Fibroblast of mammary gland (primary cell): ENCODE measurements at regions not wholly inside any gene's neighbourhood (a gene's known extent, or its start where the extent isn't known, plus 50 kb on each side); places are given as distances from the start of the nearest gene placed in this dataset.

ENCODE experiments used
- DNase-seq: peaks from one replicate; pipeline ENCODE4 v3.0.0-alpha.2; 2010; ENCODE audit warnings: low read depth
- H3K4me3 ChIP-seq: 2 replicates; pipeline ENCODE4 v1.5.1; 2011; ENCODE audit warnings: low read depth, mild to moderate bottlenecking, low read length, moderate library complexity; ENCODE audit not compliant: control insufficient read depth
- TF ChIP-seq, protein P1 (sequence below): conservative IDR thresholded peaks from 2 replicates; pipeline ENCODE4 v1.5.1; 2011; ENCODE audit warnings: low read depth, low read length, inconsistent platforms; ENCODE audit not compliant: control insufficient read depth, insufficient read depth

DNA sequence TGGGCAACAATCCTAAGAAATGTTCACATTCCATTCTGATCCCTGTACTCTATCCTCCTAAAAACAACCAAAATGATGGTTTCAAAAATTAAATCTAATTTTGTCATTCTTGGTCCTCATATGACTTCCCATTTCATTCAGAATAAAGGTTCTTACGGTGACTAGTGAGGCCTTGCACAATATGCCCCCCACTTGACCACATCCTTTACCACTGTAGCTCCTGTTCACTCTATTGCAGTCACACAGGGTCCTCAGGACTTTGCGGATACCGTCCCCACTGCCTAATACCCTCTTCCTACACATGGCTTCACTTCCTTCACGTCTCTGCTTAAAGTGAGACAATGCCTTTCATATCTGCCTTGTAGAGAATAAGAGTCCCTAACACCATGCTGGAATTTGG lies 1058.7 kb upstream of the KLHL29 start:
- TF ChIP-seq, protein P1, sequence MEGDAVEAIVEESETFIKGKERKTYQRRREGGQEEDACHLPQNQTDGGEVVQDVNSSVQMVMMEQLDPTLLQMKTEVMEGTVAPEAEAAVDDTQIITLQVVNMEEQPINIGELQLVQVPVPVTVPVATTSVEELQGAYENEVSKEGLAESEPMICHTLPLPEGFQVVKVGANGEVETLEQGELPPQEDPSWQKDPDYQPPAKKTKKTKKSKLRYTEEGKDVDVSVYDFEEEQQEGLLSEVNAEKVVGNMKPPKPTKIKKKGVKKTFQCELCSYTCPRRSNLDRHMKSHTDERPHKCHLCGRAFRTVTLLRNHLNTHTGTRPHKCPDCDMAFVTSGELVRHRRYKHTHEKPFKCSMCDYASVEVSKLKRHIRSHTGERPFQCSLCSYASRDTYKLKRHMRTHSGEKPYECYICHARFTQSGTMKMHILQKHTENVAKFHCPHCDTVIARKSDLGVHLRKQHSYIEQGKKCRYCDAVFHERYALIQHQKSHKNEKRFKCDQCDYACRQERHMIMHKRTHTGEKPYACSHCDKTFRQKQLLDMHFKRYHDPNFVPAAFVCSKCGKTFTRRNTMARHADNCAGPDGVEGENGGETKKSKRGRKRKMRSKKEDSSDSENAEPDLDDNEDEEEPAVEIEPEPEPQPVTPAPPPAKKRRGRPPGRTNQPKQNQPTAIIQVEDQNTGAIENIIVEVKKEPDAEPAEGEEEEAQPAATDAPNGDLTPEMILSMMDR, result no peak
- no peak for DNase-seq

DNA sequence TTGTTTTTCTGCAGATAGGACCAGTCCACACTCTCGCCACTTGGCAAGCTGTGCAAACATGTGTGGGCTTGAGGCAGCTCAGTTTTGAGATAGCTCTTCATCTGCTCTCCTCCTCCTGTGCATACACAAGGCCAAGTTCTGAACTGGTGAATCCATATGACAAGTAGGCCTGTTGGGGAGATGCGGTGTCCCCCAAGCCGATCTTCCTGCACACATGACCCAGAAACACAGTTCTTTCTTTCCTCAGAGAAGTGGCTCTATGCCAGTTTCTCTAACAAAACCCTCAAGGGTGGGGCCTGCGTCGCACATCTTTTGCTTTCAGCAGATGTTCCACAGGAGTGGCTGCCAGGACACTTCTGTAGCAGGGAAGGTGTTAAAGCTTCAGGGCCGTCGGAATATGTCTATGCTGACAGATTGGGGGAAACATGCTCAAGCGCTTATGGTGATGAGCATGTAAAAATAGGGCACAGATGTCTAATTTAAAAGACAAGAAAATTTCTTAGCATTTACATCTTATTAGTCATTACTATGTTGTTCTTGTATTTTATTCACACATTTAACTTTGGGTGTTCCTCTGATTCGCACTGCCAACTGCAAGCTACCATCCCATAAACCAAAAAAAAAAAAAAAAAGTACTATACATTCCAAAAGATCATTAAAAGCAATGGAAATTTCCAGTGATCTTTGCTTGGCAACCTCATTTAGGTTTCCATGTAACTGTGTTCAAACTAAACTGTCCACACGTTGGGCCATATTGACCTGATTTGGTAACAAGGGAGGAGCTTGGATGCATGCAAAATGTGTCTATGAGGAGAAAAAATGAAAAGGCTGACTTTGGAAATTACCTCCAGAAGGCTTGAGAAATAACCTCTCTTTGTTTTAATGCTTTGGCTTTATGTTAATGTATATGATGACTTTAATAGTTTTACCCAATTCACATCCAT lies 1055.5 kb upstream of the KLHL29 start:
- H3K4me3 ChIP-seq, result no peak overlapping the region
- TF ChIP-seq, protein P1, result no peak
- no peak for DNase-seq

More for the DNA sequence above, 1058.7 kb upstream of the KLHL29 start:
- no peak overlapping the region for H3K4me3 ChIP-seq

DNA sequence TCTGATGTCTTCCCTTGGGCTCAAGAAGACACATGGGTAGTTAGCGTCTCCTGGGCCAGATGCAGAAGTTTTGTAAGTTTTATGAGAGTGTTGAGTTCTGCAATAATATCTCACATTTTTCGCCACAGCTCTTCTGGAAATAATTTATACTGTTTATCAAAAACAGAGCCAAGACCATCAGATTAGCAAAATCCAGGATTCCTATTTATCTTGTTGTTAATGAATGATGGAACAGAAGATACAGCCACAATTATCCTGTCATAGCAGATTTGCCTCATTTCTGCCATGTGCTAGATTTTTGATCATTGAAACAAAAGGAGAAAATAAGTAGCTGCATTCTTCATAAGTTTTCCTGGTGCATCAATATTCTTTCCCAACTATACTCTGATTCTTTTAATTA lies 1048.6 kb upstream of the KLHL29 start:
- TF ChIP-seq, protein P1, result no peak

DNA sequence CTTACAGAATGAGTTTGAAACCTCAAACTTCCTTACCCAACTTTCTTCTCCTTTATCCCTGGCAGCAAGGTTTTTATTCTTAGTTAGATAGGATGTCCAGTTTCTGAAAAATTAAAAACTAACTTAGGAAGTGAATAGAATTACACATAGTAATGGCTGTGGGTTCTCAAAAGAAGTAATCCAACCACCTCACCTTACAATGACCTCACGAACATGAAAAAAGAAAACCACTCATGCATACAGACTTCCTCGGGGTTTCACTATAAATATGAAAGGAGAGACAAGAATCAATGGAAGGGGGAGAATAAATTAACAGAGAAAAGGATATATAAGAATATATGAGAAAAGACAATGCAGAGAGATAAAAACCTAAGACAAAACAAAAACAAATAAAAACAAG lies 1044.3 kb upstream of the KLHL29 start:
- no peak overlapping the region for H3K4me3 ChIP-seq
- TF ChIP-seq, protein P1, result no peak
- DNase-seq, result no peak

More for the DNA sequence above, 1048.6 kb upstream of the KLHL29 start:
- H3K4me3 ChIP-seq, result no peak overlapping the region
- DNase-seq, result no peak

DNA sequence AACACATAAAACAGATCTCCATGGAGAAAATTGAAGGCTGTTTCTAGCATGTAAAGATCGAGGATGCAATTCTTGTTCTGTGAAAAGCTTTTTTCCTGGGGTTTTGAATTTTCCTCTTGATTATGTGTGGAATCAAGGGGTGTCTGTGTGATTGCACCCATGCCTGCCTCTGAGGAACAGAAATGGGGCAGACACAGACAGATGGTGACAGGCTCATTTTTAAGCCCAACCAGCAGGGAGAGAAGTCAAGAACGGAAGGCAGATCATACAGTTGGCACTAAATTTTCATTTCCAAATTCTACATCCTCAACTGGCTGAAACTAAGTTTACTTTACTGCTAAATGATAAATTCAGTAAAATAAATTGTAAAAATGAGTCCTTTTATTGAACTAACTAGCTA lies 1037.7 kb upstream of the KLHL29 start:
- DNase-seq, result no peak
- TF ChIP-seq, protein P1, result no peak
- no peak overlapping the region for H3K4me3 ChIP-seq

DNA sequence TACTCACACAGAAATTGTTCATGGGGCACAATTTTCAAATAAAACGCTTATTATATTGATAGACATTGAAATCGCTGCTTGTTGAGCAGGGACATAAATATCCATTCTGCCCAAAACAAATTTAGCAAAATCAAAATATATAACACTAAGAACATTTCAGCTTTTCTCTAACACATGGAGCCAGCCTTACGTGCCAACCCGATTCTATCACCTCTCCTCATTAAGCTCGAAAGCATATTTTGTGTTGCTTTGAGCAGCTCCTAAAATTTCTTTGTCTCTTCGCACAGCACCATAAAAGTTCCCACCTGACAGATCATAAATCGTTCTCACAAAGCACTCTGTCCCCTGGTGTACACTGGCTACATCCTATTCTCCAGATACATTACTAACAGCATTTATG lies 1034.4 kb upstream of the KLHL29 start:
- H3K4me3 ChIP-seq, result no peak overlapping the region
- TF ChIP-seq, protein P1, result no peak
- no peak for DNase-seq
